ENCODE measurements at regions not wholly inside any gene's neighbourhood (a gene's known extent, or its start where the extent isn't known, plus 50 kb on each side); places are given as distances from the start of the nearest gene placed in this dataset.
"Not testable (repeated sequence)": the region's sequence is repeated elsewhere in the genome, so short reads cannot be mapped to it uniquely, and the experiment has no call there.

GRCh38 chr15:96472681-96473080 lies 142.2 kb downstream of the NR2F2 start:
- no peak for DNase-seq

GRCh38 chr15:96473556-96473955 lies 143.1 kb downstream of the NR2F2 start:
- no peak for DNase-seq

- DNase-seq: no peak
These were observed 143.7 kb downstream of the NR2F2 start for GRCh38 chr15:96474231-96474664.

GRCh38 chr15:96477227-96477626 lies 146.7 kb downstream of the NR2F2 start:
- no peak for DNase-seq

GRCh38 chr15:96484412-96484811 lies 153.9 kb downstream of the NR2F2 start:
- not testable (repeated sequence) for DNase-seq

- no peak for DNase-seq
These were observed 154.3 kb downstream of the NR2F2 start for GRCh38 chr15:96484830-96485229.

GRCh38 chr15:96487245-96487644 lies 156.7 kb downstream of the NR2F2 start:
- DNase-seq: no peak

GRCh38 chr15:96491066-96491699 lies 160.7 kb downstream of the NR2F2 start:
- DNase-seq: not testable (repeated sequence)

- DNase-seq: not testable (repeated sequence)
These were observed 161.5 kb downstream of the NR2F2 start for GRCh38 chr15:96491700-96492644.

- DNase-seq: no peak
These were observed 164.0 kb downstream of the NR2F2 start for GRCh38 chr15:96494505-96494904.

GRCh38 chr15:96495386-96495785 lies 164.9 kb downstream of the NR2F2 start:
- DNase-seq: no peak

GRCh38 chr15:96497951-96498350 lies 167.5 kb downstream of the NR2F2 start:
- DNase-seq: no peak

- no peak for DNase-seq
These were observed 170.0 kb downstream of the NR2F2 start for GRCh38 chr15:96500508-96500907.

GRCh38 chr15:96501362-96501761 lies 170.9 kb downstream of the NR2F2 start:
- DNase-seq: no peak

GRCh38 chr15:96502196-96502595 lies 171.7 kb downstream of the NR2F2 start:
- DNase-seq: no peak

GRCh38 chr15:96503276-96503675 lies 172.8 kb downstream of the NR2F2 start:
- DNase-seq: no peak

- no peak for DNase-seq
These were observed 173.9 kb downstream of the NR2F2 start for GRCh38 chr15:96504371-96504770.

- no peak for DNase-seq
These were observed 174.5 kb downstream of the NR2F2 start for GRCh38 chr15:96505014-96505413.

GRCh38 chr15:96514607-96515285 lies 184.2 kb downstream of the NR2F2 start:
- DNase-seq: no peak

GRCh38 chr15:96515371-96515770 lies 184.9 kb downstream of the NR2F2 start:
- no peak for DNase-seq

GRCh38 chr15:96521386-96521785 lies 190.9 kb downstream of the NR2F2 start:
- no peak for DNase-seq

- DNase-seq: no peak
These were observed 194.3 kb downstream of the NR2F2 start for GRCh38 chr15:96524676-96525417.

GRCh38 chr15:96535148-96535547 lies 204.6 kb downstream of the NR2F2 start:
- DNase-seq: no peak
